ENCODE measurements at regions not wholly inside any gene's neighbourhood (a gene's known extent, or its start where the extent isn't known, plus 50 kb on each side); places are given as distances from the start of the nearest gene placed in this dataset.

- TF ChIP-seq EZH2 (IDR thresholded peaks at IDR 0.05; ENCODE audit: insufficient read depth, low read length) (no peak), CTCF (IDR thresholded peaks at IDR 0.05; ENCODE audit: insufficient read depth, low read depth, low read length) (no peak)
Measured at GRCh38 chr4:79584902-79585301, 176.9 kb upstream of the GK2 start.

Data from astrocyte (in vitro differentiated cells and primary cell).